ENCODE measurements at regions not wholly inside any gene's neighbourhood (a gene's known extent, or its start where the extent isn't known, plus 50 kb on each side); places are given as distances from the start of the nearest gene placed in this dataset.
"Not testable (repeated sequence)": the region's sequence is repeated elsewhere in the genome, so short reads cannot be mapped to it uniquely, and the experiment has no call there.

GRCh38 chr10:29881811-29882210 lies 177.6 kb downstream of the JCAD start:
- no peak for DNase-seq (ENCODE audit: low read depth in 2 of 2)

GRCh38 chr10:29881336-29881771 lies 178.0 kb downstream of the JCAD start:
- DNase-seq (ENCODE audit: low read depth in 2 of 2), result no peak

GRCh38 chr10:29880856-29881255 lies 178.5 kb downstream of the JCAD start:
- DNase-seq (ENCODE audit: low read depth in 2 of 2), result no peak

- no peak for DNase-seq (ENCODE audit: low read depth in 2 of 2)
Observed at GRCh38 chr10:29879862-29880261, 179.5 kb downstream of the JCAD start.

- DNase-seq (ENCODE audit: low read depth in 2 of 2), result no peak
Observed at GRCh38 chr10:29878492-29878891, 180.9 kb downstream of the JCAD start.

- no peak for DNase-seq (ENCODE audit: low read depth in 2 of 2)
Observed at GRCh38 chr10:29877793-29878491, 181.4 kb downstream of the JCAD start.

- DNase-seq (ENCODE audit: low read depth in 2 of 2), result no peak
Observed at GRCh38 chr10:29876008-29876555, 183.3 kb downstream of the JCAD start.

- no peak for DNase-seq (ENCODE audit: low read depth in 2 of 2)
Observed at GRCh38 chr10:29874606-29875269, 184.6 kb downstream of the JCAD start.

GRCh38 chr10:29873941-29874484 lies 185.4 kb downstream of the JCAD start:
- DNase-seq (ENCODE audit: low read depth in 2 of 2), result no peak

GRCh38 chr10:29870522-29871044 lies 188.8 kb downstream of the JCAD start:
- DNase-seq (ENCODE audit: low read depth in 2 of 2), result no peak

GRCh38 chr10:29869593-29869992 lies 189.8 kb downstream of the JCAD start:
- no peak for DNase-seq (ENCODE audit: low read depth in 2 of 2)

- no peak for DNase-seq (ENCODE audit: low read depth in 2 of 2)
Observed at GRCh38 chr10:29866356-29866755, 193.0 kb downstream of the JCAD start.

- no peak for DNase-seq (ENCODE audit: low read depth in 2 of 2)
Observed at GRCh38 chr10:29865700-29866355, 193.6 kb downstream of the JCAD start.

GRCh38 chr10:29862923-29863614 lies 196.3 kb downstream of the JCAD start:
- DNase-seq (ENCODE audit: low read depth in 2 of 2), result no peak

- no peak for DNase-seq (ENCODE audit: low read depth in 2 of 2)
Observed at GRCh38 chr10:29861811-29862505, 197.4 kb downstream of the JCAD start.

- not testable (repeated sequence) for DNase-seq (ENCODE audit: low read depth in 2 of 2)
Observed at GRCh38 chr10:29861231-29861630, 198.2 kb downstream of the JCAD start.

- DNase-seq (ENCODE audit: low read depth in 2 of 2), result no peak
Observed at GRCh38 chr10:29860166-29860565, 199.2 kb downstream of the JCAD start.

GRCh38 chr10:29859521-29860130 lies 199.8 kb downstream of the JCAD start:
- no peak for DNase-seq (ENCODE audit: low read depth in 2 of 2)

- DNase-seq (ENCODE audit: low read depth in 2 of 2), result no peak
Observed at GRCh38 chr10:29858702-29859267, 200.6 kb downstream of the JCAD start.
